H9 (cell line): ENCODE measurements at regions not wholly inside any gene's neighbourhood (a gene's known extent, or its start where the extent isn't known, plus 50 kb on each side); places are given as distances from the start of the nearest gene placed in this dataset.

Experiments used
- DNase-seq: peaks from one replicate; pipeline ENCODE4 v3.0.0-alpha.2; 2017
- H2AFZ ChIP-seq: one replicate; pipeline ENCODE4 v1.6.1; 2013; ENCODE audit warnings: mild to moderate bottlenecking, low read length, control low read depth, moderate library complexity
- H2AK5ac ChIP-seq: 2 replicates; pipeline ENCODE4 v1.6.1; 2013; ENCODE audit warnings: low read length, control low read depth, mixed read lengths; ENCODE audit not compliant: insufficient read length
- H2BK120ac ChIP-seq: one replicate; pipeline ENCODE4 v1.6.1; 2013; ENCODE audit warnings: low read depth, mild to moderate bottlenecking, low read length, control low read depth, inconsistent platforms; ENCODE audit not compliant: poor library complexity, severe bottlenecking
- H2BK12ac ChIP-seq: 2 replicates; pipeline ENCODE4 v1.6.1; 2013; ENCODE audit warnings: low read length, control low read depth, mixed read lengths, low read depth; ENCODE audit not compliant: insufficient read length
- H2BK15ac ChIP-seq: 2 replicates; pipeline ENCODE4 v1.6.1; 2013; ENCODE audit warnings: low read depth, low read length, control low read depth
- H2BK20ac ChIP-seq: one replicate; pipeline ENCODE4 v1.6.1; 2013; ENCODE audit warnings: low read depth, mild to moderate bottlenecking, low read length, control low read depth, inconsistent platforms; ENCODE audit not compliant: poor library complexity, severe bottlenecking
- H2BK5ac ChIP-seq: 2 replicates; pipeline ENCODE4 v1.6.1; 2013; ENCODE audit warnings: low read length, control low read depth, mixed read lengths; ENCODE audit not compliant: insufficient read length
- H3K14ac ChIP-seq: 2 replicates; pipeline ENCODE4 v1.6.1; 2013; ENCODE audit warnings: low read length, control low read depth; ENCODE audit not compliant: insufficient read depth
- H3K18ac ChIP-seq: 2 replicates; pipeline ENCODE4 v1.6.1; 2013; ENCODE audit warnings: low read depth, mild to moderate bottlenecking, mixed read lengths, low read length, control low read depth; ENCODE audit not compliant: insufficient read length
- H3K23ac ChIP-seq: 2 replicates; pipeline ENCODE4 v1.6.1; 2013; ENCODE audit warnings: low read length, control low read depth, mixed read lengths, low read depth; ENCODE audit not compliant: insufficient read length
- H3K23me2 ChIP-seq: 2 replicates; pipeline ENCODE4 v1.6.1; 2013; ENCODE audit warnings: low read depth, mild to moderate bottlenecking, mixed read lengths, low read length, control low read depth; ENCODE audit not compliant: insufficient read length, poor library complexity, severe bottlenecking
- H3K27ac ChIP-seq: 2 replicates; pipeline ENCODE4 v1.5.1; 2013; ENCODE audit warnings: low read length, control low read depth, mixed read lengths, low read depth; ENCODE audit not compliant: insufficient read length
- H3K27me3 ChIP-seq: 2 replicates; pipeline ENCODE4 v1.6.1; 2013; ENCODE audit warnings: low read length, control low read depth, inconsistent platforms; ENCODE audit not compliant: insufficient read depth
- H3K4ac ChIP-seq: 2 replicates; pipeline ENCODE4 v1.6.1; 2013; ENCODE audit warnings: low read depth, mild to moderate bottlenecking, control low read depth, inconsistent platforms, low read length, moderate library complexity
- H3K4me1 ChIP-seq: 2 replicates; pipeline ENCODE4 v1.6.1; 2013; ENCODE audit warnings: low read length, control low read depth, inconsistent platforms; ENCODE audit not compliant: insufficient read depth
- H3K4me2 ChIP-seq: 2 replicates; pipeline ENCODE4 v1.6.1; 2013; ENCODE audit warnings: low read length, control low read depth, mixed read lengths; ENCODE audit not compliant: insufficient read length, insufficient read depth
- H3K56ac ChIP-seq: 2 replicates; pipeline ENCODE4 v1.6.1; 2013; ENCODE audit warnings: low read depth, mild to moderate bottlenecking, mixed read lengths, low read length, control low read depth; ENCODE audit not compliant: insufficient read length
- H3K79me1 ChIP-seq: 2 replicates; pipeline ENCODE4 v1.6.1; 2013; ENCODE audit warnings: low read depth, mild to moderate bottlenecking, moderate library complexity, low read length, control low read depth, inconsistent platforms; ENCODE audit not compliant: insufficient read depth, poor library complexity, severe bottlenecking
- H3K79me2 ChIP-seq: 2 replicates; pipeline ENCODE4 v1.6.1; 2013; ENCODE audit warnings: low read length, control low read depth, inconsistent platforms; ENCODE audit not compliant: insufficient read depth
- H3K9ac ChIP-seq: 2 replicates; pipeline ENCODE4 v1.6.1; 2013; ENCODE audit warnings: low read length, control low read depth, mixed read lengths; ENCODE audit not compliant: insufficient read length; ENCODE audit errors: extremely low read depth
- H3K9me3 ChIP-seq: one replicate; pipeline ENCODE4 v1.6.1; 2013; ENCODE audit warnings: low read depth, low read length, inconsistent platforms; ENCODE audit not compliant: control insufficient read depth
- H3T11ph ChIP-seq: one replicate; pipeline ENCODE4 v1.6.1; 2013; ENCODE audit warnings: mild to moderate bottlenecking, low read length, control low read depth, inconsistent platforms
- H4K20me1 ChIP-seq: one replicate; pipeline ENCODE4 v1.6.1; 2013; ENCODE audit not compliant: control insufficient read depth, insufficient read length, insufficient read depth
- H4K5ac ChIP-seq: 2 replicates; pipeline ENCODE4 v1.6.1; 2013; ENCODE audit warnings: low read depth, mild to moderate bottlenecking, mixed read lengths, low read length, control low read depth; ENCODE audit not compliant: insufficient read length
- H4K8ac ChIP-seq: replicated peaks from 2 replicates; pipeline ENCODE4 v1.6.1; 2013; ENCODE audit warnings: low read length, control low read depth, mixed read lengths, low read depth; ENCODE audit not compliant: insufficient read length
- H4K91ac ChIP-seq: 2 replicates; pipeline ENCODE4 v1.6.1; 2013; ENCODE audit warnings: low read depth, mild to moderate bottlenecking, moderate library complexity, mixed read lengths, low read length, control low read depth; ENCODE audit not compliant: insufficient read length
- H3K27ac Mint-ChIP-seq, 3 experiments: 2 replicates in 2 of 3; 3 replicates in 1 of 3; pipeline ENCODE4 v1.8.0; 2020 to 2021; ENCODE audit warnings: mixed read lengths in 3 of 3, mild to moderate bottlenecking in 1 of 3, moderate library complexity in 1 of 3
- H3K27me3 Mint-ChIP-seq: 2 replicates; pipeline ENCODE4 v1.8.0; 2021; ENCODE audit warnings: low read depth, mild to moderate bottlenecking, moderate library complexity, mixed read lengths
- H3K36me3 Mint-ChIP-seq, 3 experiments: 2 replicates in 2 of 3; 3 replicates in 1 of 3; pipeline ENCODE4 v1.8.0; 2020 to 2021; ENCODE audit warnings: low read depth in 3 of 3, mixed read lengths in 3 of 3; ENCODE audit not compliant: insufficient read depth in 1 of 3
- H3K4me1 Mint-ChIP-seq, 2 experiments: 2 replicates each; pipeline ENCODE4 v1.8.0; 2020; ENCODE audit warnings: mixed read lengths in 2 of 2
- H3K4me3 Mint-ChIP-seq, 2 experiments: 2 replicates in 1 of 2; 3 replicates in 1 of 2; pipeline ENCODE4 v1.8.0; 2020 to 2021; ENCODE audit warnings: mild to moderate bottlenecking in 2 of 2, mixed read lengths in 2 of 2, moderate library complexity in 1 of 2
- H3K9me3 Mint-ChIP-seq, 2 experiments: 2 replicates in 1 of 2; 3 replicates in 1 of 2; pipeline ENCODE4 v1.8.0; 2020; ENCODE audit warnings: mild to moderate bottlenecking in 2 of 2, mixed read lengths in 2 of 2, moderate library complexity in 1 of 2
- WGBS: extraction: QIAGEN DNeasy Blood & Tissue Kit; methylation state at CpG from one replicate; pipeline ENCODE4 v1.1.7; 2013; ENCODE audit warnings: missing lambda C conversion rate, low lambda C conversion rate, mixed read lengths; ENCODE audit not compliant: insufficient read length; ENCODE audit errors: extremely low coverage; 5-methylcytosine and 5-hydroxymethylcytosine counted together
- TF ChIP-seq, protein P1 (sequence below): fragments of 200-600 bp; sonication (generic); conservative IDR thresholded peaks from 3 replicates; pipeline ENCODE4 v1.8.0; 2021; ENCODE audit warnings: antibody characterized with exemption, mild to moderate bottlenecking

- WGBS: no CpG with 5 or more reads among the region's 1 CpG
- no peak for DNase-seq
- Histone ChIP-seq H3K27ac (no peak overlapping the region), H3K9me3 (no peaks in the 10 kb centered on the region), H4K8ac (no peak overlapping the region), H3K27me3 (no peaks in the 10 kb centered on the region), H4K91ac (no peak overlapping the region), H3K79me2 (no peaks in the 10 kb centered on the region), H3K4me1 (peaks cover 6% of the 10 kb centered on the region), H2BK15ac (no peak overlapping the region), H4K20me1 (no peaks in the 10 kb centered on the region), H3K18ac (no peak overlapping the region), H2AK5ac (no peak overlapping the region), H4K5ac (no peak overlapping the region), H3K79me1 (no peaks in the 10 kb centered on the region), H2AFZ (no peak overlapping the region), H2BK20ac (no peak overlapping the region), H3K9ac (no peak overlapping the region), H3K56ac (no peak overlapping the region), H2BK5ac (no peak overlapping the region), H2BK120ac (no peak overlapping the region), H3K4ac (no peak overlapping the region), H3K4me2 (no peak overlapping the region), H3K23ac (no peak overlapping the region), H3K14ac (no peak overlapping the region), H3T11ph (no peak overlapping the region), H2BK12ac (no peak overlapping the region), H3K23me2 (no peaks in the 10 kb centered on the region)
- H3K36me3 Mint-ChIP-seq: no peaks in the 10 kb centered on the region; a peak in 1 of 7 replicates
- no peaks in the 10 kb centered on the region for H3K27me3 Mint-ChIP-seq
- H3K9me3 Mint-ChIP-seq: no peaks in the 10 kb centered on the region
- H3K4me3 Mint-ChIP-seq: no peak overlapping the region
- peaks cover 36 to 51% of the 10 kb centered on the region in 2 experiments for H3K4me1 Mint-ChIP-seq
- TF ChIP-seq, protein P1, sequence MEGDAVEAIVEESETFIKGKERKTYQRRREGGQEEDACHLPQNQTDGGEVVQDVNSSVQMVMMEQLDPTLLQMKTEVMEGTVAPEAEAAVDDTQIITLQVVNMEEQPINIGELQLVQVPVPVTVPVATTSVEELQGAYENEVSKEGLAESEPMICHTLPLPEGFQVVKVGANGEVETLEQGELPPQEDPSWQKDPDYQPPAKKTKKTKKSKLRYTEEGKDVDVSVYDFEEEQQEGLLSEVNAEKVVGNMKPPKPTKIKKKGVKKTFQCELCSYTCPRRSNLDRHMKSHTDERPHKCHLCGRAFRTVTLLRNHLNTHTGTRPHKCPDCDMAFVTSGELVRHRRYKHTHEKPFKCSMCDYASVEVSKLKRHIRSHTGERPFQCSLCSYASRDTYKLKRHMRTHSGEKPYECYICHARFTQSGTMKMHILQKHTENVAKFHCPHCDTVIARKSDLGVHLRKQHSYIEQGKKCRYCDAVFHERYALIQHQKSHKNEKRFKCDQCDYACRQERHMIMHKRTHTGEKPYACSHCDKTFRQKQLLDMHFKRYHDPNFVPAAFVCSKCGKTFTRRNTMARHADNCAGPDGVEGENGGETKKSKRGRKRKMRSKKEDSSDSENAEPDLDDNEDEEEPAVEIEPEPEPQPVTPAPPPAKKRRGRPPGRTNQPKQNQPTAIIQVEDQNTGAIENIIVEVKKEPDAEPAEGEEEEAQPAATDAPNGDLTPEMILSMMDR: no peak
- no peak overlapping the region for H3K27ac Mint-ChIP-seq
Observed at GRCh38 chr13:106105153-106105552, 430.3 kb downstream of the EFNB2 start.
